ENCODE measurements at regions not wholly inside any gene's neighbourhood (a gene's known extent, or its start where the extent isn't known, plus 50 kb on each side); places are given as distances from the start of the nearest gene placed in this dataset.

GRCh38 chr12:42862055-42862454, 272.5 kb upstream of the PRICKLE1 start:
- TF ChIP-seq, protein P1, sequence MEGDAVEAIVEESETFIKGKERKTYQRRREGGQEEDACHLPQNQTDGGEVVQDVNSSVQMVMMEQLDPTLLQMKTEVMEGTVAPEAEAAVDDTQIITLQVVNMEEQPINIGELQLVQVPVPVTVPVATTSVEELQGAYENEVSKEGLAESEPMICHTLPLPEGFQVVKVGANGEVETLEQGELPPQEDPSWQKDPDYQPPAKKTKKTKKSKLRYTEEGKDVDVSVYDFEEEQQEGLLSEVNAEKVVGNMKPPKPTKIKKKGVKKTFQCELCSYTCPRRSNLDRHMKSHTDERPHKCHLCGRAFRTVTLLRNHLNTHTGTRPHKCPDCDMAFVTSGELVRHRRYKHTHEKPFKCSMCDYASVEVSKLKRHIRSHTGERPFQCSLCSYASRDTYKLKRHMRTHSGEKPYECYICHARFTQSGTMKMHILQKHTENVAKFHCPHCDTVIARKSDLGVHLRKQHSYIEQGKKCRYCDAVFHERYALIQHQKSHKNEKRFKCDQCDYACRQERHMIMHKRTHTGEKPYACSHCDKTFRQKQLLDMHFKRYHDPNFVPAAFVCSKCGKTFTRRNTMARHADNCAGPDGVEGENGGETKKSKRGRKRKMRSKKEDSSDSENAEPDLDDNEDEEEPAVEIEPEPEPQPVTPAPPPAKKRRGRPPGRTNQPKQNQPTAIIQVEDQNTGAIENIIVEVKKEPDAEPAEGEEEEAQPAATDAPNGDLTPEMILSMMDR (IDR thresholded peaks at IDR 0.05; ENCODE audit: poor library complexity) = no peak
- no peak for TF ChIP-seq EZH2 (IDR thresholded peaks at IDR 0.05; ENCODE audit: borderline replicate concordance)
